ENCODE measurements at regions not wholly inside any gene's neighbourhood (a gene's known extent, or its start where the extent isn't known, plus 50 kb on each side); places are given as distances from the start of the nearest gene placed in this dataset.
A peak's percentile ranks its signal among the peaks of the same experiment; 100 is the strongest.
"Not testable (repeated sequence)": the region's sequence is repeated elsewhere in the genome, so short reads cannot be mapped to it uniquely, and the experiment has no call there.

DNA sequence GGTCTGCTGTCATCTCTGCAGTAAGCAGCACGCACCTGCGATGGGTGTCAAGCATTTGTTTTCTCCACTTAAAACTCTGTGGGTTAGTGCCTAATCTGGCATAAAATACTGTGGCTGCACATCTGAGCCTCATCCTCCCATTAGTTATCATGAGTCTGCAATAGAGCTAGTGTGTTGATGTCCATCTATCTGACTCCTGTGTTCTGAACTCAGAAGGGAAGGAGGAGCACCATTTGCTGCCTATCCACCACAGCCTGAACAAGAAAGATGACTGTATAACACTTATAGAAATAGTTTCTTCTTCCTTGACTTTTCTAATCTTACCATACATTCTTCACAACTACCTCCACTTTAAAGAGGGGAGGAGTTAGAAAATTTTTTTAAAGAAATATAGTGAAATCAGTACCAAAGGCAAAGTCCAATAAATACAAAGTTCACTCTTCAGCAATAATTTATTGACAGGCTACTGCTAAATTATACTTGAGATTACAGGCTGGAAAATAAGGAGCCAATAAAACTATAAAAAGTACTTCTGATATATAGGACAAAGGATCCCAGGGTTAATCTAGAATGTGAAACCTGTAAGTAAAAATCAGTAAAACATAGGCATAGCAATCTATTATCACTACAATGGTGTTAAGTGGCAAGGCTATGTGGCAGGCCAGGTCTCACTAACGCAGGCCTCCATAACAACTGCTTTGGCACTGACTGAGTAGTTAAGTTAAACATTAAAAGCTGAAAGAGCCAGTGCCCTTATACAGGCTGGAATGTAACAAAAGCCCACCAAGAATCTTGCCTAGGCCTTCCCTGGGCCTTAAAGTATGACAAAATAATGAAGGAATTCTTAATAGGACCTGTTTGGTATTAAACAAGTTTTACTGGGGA lies 70.2 kb downstream of the LGALS9C start:
- not testable (repeated sequence) for H3K27ac ChIP-seq; DNase-seq (ENCODE audit: low read depth, low spot score); H3K36me3 ChIP-seq (ENCODE audit: insufficient read depth, low read length); H3K9me3 ChIP-seq (ENCODE audit: low read depth, low read length); H3K9ac ChIP-seq (ENCODE audit: insufficient read length); H3K4me3 ChIP-seq

DNA sequence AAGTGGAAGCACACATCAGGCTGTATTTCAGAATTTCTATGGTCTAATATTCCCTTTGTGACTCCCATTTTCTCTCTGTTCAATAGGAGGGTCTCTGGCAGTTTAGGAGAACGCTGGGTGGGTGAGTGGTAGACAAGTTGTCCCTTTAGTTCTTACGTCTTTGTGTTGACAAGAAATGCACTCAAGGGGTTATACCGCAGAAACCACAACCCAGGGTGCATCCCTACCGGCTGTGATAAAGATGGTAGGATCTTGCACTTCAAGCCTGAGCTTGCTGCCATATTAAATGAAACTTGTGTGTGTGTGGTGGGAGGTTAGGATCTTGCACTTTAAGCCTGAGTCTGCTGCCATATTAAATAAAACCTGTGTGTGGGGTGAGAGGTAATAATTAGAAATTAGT lies 80.5 kb downstream of the LGALS9C start:
- not testable (repeated sequence) for H3K27ac ChIP-seq

DNA sequence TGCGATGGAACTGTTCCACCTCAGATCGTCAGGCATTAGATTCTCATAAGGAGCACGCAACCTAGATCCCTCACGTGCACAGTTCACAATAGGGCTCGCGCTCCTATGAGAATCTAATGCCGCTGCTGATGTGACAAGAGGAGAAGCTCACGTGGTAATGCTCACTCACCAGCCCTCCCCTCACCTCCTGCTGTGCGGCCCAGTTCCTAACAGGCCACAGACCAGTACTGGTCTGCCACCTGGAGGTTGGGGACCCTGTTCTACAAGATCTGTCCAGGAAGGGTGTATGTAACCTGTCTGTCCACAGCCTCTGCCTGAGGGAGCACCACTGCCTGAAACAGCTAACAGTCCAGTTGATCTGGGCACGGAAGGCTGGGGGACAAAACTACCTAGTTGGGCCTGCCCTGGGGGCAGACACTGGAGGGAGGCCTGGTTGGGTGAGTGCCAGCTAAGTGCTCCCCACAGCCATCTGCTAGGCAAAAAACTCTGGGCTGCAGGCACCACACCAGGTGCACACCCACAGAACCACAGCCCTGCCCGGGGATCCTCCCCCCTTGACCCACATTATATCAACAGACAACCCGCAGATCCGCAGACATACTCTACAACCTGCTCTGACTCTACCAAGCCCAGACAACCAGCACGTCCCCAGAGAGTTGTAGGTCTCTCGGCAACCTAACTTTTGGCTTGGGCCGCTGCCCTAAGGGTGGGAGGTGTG lies 80.7 kb downstream of the TBC1D28 start:
- not testable (repeated sequence) for DNase-seq (ENCODE audit: low read depth, low spot score); H3K27ac ChIP-seq; H3K4me3 ChIP-seq

More for the DNA sequence above, 80.5 kb downstream of the LGALS9C start:
- not testable (repeated sequence) for DNase-seq (ENCODE audit: low read depth, low spot score); H3K36me3 ChIP-seq (ENCODE audit: insufficient read depth, low read length); H3K9ac ChIP-seq (ENCODE audit: insufficient read length); H3K4me3 ChIP-seq; H3K9me3 ChIP-seq (ENCODE audit: low read depth, low read length)

DNA sequence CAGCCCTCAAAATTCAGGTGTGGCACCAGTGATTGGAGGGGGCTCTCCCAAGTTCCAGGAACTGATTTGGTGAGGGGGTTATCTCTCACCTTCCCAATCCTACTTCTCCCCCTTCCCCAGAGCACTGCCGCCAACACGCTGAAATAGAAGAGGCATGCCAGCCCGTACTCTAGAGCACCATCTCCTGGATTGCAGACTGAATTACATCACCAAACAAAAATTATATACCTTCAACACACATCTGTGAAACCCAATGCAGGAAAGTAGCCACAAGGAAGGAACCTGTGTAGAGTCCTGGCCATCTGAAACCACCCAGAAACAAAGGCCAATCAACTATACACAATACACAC lies 80.1 kb downstream of the TBC1D28 start:
- H3K9me3 ChIP-seq (ENCODE audit: low read depth, low read length); DNase-seq (ENCODE audit: low read depth, low spot score): not testable (repeated sequence)

More for the DNA sequence above, 80.7 kb downstream of the TBC1D28 start:
- not testable (repeated sequence) for H3K9me3 ChIP-seq (ENCODE audit: low read depth, low read length); H3K9ac ChIP-seq (ENCODE audit: insufficient read length); H3K36me3 ChIP-seq (ENCODE audit: insufficient read depth, low read length)

DNA sequence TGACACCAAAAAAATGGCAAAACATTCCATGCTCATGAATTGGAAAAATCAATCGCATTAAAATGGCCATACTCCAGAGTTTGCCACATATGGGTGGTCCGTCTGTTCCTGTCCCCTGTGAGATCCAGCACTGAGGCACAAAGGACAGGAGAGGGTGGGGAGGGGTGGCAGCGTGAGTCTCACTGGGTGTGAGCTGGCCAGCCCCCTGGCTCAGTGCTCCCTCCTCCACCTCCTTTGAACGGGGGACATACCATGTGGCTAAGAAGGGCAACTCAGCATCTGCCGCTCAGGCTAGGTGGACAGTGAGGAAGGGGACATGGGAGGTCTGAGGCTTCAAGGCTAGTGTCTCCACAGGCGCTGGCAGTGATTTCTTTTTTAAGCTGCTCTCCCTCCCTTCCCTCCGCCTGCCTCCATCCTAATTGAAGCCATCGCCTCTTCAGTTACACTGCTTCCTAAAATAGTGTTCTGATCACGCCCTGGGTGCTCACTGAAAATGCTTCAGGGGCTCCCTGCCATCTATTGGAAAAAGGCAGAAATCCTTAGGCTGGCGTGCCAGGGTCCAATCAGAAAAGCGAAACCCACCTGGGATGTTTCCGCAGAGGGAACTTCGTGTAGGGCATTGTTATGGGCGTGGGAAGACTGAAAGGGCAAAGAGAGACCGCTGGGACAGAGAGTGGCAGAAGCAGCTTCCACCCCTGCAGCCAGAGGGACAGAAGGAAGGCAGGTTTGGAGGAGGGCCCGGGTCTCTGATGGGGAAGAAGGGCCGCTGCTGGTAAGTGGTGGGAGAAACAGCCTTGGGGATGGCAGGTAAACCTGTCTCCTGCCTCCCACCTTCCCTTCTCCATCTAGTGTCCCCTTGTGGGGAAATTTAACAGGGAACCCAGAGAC lies 75.8 kb downstream of the TBC1D28 start:
- not testable (repeated sequence) for H3K36me3 ChIP-seq (ENCODE audit: insufficient read depth, low read length); H3K9me3 ChIP-seq (ENCODE audit: low read depth, low read length); H3K9ac ChIP-seq (ENCODE audit: insufficient read length); H3K4me3 ChIP-seq; H3K27ac ChIP-seq; DNase-seq (ENCODE audit: low read depth, low spot score)

More for the DNA sequence above, 80.1 kb downstream of the TBC1D28 start:
- not testable (repeated sequence) for H3K27ac ChIP-seq; H3K4me3 ChIP-seq; H3K9ac ChIP-seq (ENCODE audit: insufficient read length); H3K36me3 ChIP-seq (ENCODE audit: insufficient read depth, low read length)

DNA sequence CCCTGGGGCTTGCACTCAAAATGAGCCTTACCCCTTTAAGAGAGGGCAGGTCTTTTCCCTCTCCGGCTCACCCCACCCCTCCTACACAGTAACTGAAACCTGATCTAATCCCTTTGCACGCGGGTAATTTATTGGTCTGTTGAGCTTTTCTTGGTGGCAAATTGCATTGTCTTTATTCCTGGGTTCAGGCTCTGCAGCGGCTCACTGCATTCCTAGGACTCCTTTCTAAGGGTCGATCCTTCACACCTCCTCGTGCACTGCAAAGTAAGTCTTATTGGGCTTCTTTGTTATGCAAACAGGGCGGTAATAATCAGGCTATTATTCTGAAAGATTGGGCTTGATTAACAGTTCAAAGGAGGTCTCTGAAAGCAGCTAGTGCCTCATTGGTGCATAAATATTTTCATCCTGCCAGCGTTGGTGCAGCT lies 74.7 kb downstream of the TBC1D28 start:
- Histone ChIP-seq H3K27ac (peak overlapping the region; percentile 26; the same call in 1 of the 2 replicates), H3K4me3 (peak overlapping the region; percentile 65)
- not testable (repeated sequence) for H3K36me3 ChIP-seq (ENCODE audit: insufficient read depth, low read length); H3K9ac ChIP-seq (ENCODE audit: insufficient read length); H3K9me3 ChIP-seq (ENCODE audit: low read depth, low read length)
- peak; percentile 1 for DNase-seq (ENCODE audit: low read depth, low spot score)
- peak; percentile 21; the same call in 1 of the 2 replicates for TF ChIP-seq POLR2AphosphoS5 (IDR thresholded peaks at IDR 0.05; ENCODE audit: borderline replicate concordance, low read depth, low read length)

DNA sequence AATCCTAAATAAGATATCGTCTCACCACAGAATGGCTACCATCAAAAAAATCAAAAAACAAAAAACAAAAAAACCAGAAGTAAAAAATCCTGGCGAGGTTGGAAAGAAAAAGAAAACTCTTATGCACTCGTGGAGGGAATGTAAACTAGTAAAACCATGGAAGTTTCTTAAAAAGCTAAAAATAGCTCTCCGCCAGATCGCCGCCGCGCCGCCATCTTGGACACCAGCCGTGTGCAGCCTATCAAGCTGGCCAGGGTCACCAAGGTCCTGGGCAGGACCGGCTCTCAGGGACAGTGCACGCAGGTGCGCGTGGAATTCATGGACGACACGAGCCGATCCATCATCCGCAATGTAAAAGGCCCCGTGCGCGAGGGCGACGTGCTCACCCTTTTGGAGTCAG lies 71.7 kb downstream of the TBC1D28 start:
- not testable (repeated sequence) for H3K9me3 ChIP-seq (ENCODE audit: low read depth, low read length); H3K36me3 ChIP-seq (ENCODE audit: insufficient read depth, low read length); H3K27ac ChIP-seq; H3K4me3 ChIP-seq; DNase-seq (ENCODE audit: low read depth, low spot score); H3K9ac ChIP-seq (ENCODE audit: insufficient read length)

DNA sequence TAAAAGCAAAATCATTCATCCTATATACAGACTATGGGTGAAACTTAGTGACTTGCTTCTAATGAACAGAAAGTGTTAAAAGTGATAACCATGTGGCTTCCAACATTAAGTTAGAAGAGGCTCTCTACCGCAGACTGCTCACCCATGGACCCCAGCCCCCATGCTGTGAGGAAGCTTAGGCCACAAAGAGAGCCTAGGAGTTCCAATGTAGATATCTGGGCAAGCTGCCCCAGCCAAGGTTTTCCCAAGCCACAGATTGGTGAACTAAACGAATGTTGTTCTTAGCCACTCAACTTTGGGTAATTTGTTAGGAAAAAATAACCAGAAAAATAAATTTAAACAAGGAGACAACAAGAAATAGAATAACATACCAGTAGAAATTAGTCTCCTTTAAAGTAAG lies 70.1 kb downstream of the TBC1D28 start:
- H3K4me3 ChIP-seq; H3K27ac ChIP-seq; DNase-seq (ENCODE audit: low read depth, low spot score); H3K9ac ChIP-seq (ENCODE audit: insufficient read length); H3K36me3 ChIP-seq (ENCODE audit: insufficient read depth, low read length); H3K9me3 ChIP-seq (ENCODE audit: low read depth, low read length): not testable (repeated sequence)
